ENCODE measurements at regions not wholly inside any gene's neighbourhood (a gene's known extent, or its start where the extent isn't known, plus 50 kb on each side); places are given as distances from the start of the nearest gene placed in this dataset.
A peak's percentile ranks its signal among the peaks of the same experiment; 100 is the strongest.

DNA sequence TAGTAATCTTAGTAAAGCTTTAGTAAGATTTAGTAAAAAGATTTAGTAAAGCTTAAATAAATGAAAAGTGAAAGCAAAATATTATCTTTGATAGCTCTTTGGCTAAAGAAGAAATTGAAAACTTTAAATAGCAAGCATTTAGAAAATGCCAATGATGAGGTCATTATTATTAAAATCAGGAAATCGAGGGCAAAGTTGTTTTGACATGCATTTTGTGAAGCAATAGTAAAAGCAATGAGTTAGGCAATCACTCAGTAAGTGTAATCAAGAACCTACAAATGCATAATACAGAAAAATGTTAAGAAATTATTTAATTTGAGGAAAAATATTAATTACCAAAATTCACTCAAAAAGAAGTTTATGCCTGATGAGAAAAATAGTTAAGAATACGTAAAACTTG is 280.3 kb upstream of the MME start:
- Histone ChIP-seq H3K79me2 (ENCODE audit: insufficient read depth, low read length) (no peaks in the 10 kb centered on the region), H3K4me3 (ENCODE audit: low read length, poor library complexity, severe bottlenecking) (no peak overlapping the region), H3K4me1 (ENCODE audit: insufficient read depth, low read length, poor library complexity, severe bottlenecking) (no peaks in the 10 kb centered on the region), H3K9me3 (ENCODE audit: insufficient read depth, low read depth, low read length) (no peaks in the 10 kb centered on the region), H4K20me1 (ENCODE audit: insufficient read depth, low read length, poor library complexity, severe bottlenecking) (no peaks in the 10 kb centered on the region), H3K4me2 (ENCODE audit: low read depth, low read length, poor library complexity, severe bottlenecking) (peak overlapping the region; percentile 35), H3F3A (ENCODE audit: low read depth) (no peaks in the 10 kb centered on the region), H3K9ac (ENCODE audit: low read depth, low read length, poor library complexity, severe bottlenecking) (no peak overlapping the region), H3K9me2 (replicated peaks; ENCODE audit: low read depth, low read length) (no peaks in the 10 kb centered on the region), H2AFZ (ENCODE audit: low read length) (no peak overlapping the region), H3K36me3 (ENCODE audit: insufficient read depth, low read length) (no peaks in the 10 kb centered on the region), H3K27me3 (ENCODE audit: insufficient read depth, low read length, poor library complexity, severe bottlenecking) (no peaks in the 10 kb centered on the region)
- no peak for TF ChIP-seq EZH2phosphoT487 (IDR thresholded peaks at IDR 0.05; ENCODE audit: borderline replicate concordance)
- TF ChIP-seq CTCF (conservative IDR thresholded peaks at IDR 0.05; ENCODE audit: low read length), result no peak

GRCh38 chr3:154795582-154795981 is 284.5 kb upstream of the MME start:
- no peak overlapping the region for H3K4me3 ChIP-seq (ENCODE audit: low read length, poor library complexity, severe bottlenecking)
- no peaks in the 10 kb centered on the region for H3F3A ChIP-seq (ENCODE audit: low read depth)
- H3K27me3 ChIP-seq (ENCODE audit: insufficient read depth, low read length, poor library complexity, severe bottlenecking), result no peaks in the 10 kb centered on the region
- H3K79me2 ChIP-seq (ENCODE audit: insufficient read depth, low read length), result no peaks in the 10 kb centered on the region
- H2AFZ ChIP-seq (ENCODE audit: low read length), result peak overlapping the region; percentile 30; the same call in 1 of the 2 replicates
- H3K36me3 ChIP-seq (ENCODE audit: insufficient read depth, low read length), result no peaks in the 10 kb centered on the region
- no peak for TF ChIP-seq CTCF (conservative IDR thresholded peaks at IDR 0.05; ENCODE audit: low read length)
- TF ChIP-seq EZH2phosphoT487 (IDR thresholded peaks at IDR 0.05; ENCODE audit: borderline replicate concordance), result no peak
- H3K9me2 ChIP-seq (replicated peaks; ENCODE audit: low read depth, low read length), result no peaks in the 10 kb centered on the region
- H3K4me1 ChIP-seq (ENCODE audit: insufficient read depth, low read length, poor library complexity, severe bottlenecking), result no peaks in the 10 kb centered on the region
- no peaks in the 10 kb centered on the region for H4K20me1 ChIP-seq (ENCODE audit: insufficient read depth, low read length, poor library complexity, severe bottlenecking)
- no peak overlapping the region for H3K4me2 ChIP-seq (ENCODE audit: low read depth, low read length, poor library complexity, severe bottlenecking)
- H3K9ac ChIP-seq (ENCODE audit: low read depth, low read length, poor library complexity, severe bottlenecking), result no peak overlapping the region
- no peaks in the 10 kb centered on the region for H3K9me3 ChIP-seq (ENCODE audit: insufficient read depth, low read depth, low read length)

GRCh38 chr3:154794814-154795445 is 285.2 kb upstream of the MME start:
- no peak overlapping the region for H3K9ac ChIP-seq (ENCODE audit: low read depth, low read length, poor library complexity, severe bottlenecking)
- H3F3A ChIP-seq (ENCODE audit: low read depth), result no peaks in the 10 kb centered on the region
- H3K36me3 ChIP-seq (ENCODE audit: insufficient read depth, low read length), result no peaks in the 10 kb centered on the region
- no peaks in the 10 kb centered on the region for H3K9me2 ChIP-seq (replicated peaks; ENCODE audit: low read depth, low read length)
- H3K4me2 ChIP-seq (ENCODE audit: low read depth, low read length, poor library complexity, severe bottlenecking), result no peak overlapping the region
- H4K20me1 ChIP-seq (ENCODE audit: insufficient read depth, low read length, poor library complexity, severe bottlenecking), result no peaks in the 10 kb centered on the region
- no peaks in the 10 kb centered on the region for H3K9me3 ChIP-seq (ENCODE audit: insufficient read depth, low read depth, low read length)
- no peaks in the 10 kb centered on the region for H3K79me2 ChIP-seq (ENCODE audit: insufficient read depth, low read length)
- H3K27me3 ChIP-seq (ENCODE audit: insufficient read depth, low read length, poor library complexity, severe bottlenecking), result no peaks in the 10 kb centered on the region
- no peaks in the 10 kb centered on the region for H3K4me1 ChIP-seq (ENCODE audit: insufficient read depth, low read length, poor library complexity, severe bottlenecking)
- no peak overlapping the region for H2AFZ ChIP-seq (ENCODE audit: low read length)
- TF ChIP-seq CTCF (conservative IDR thresholded peaks at IDR 0.05; ENCODE audit: low read length) (no peak), EZH2phosphoT487 (IDR thresholded peaks at IDR 0.05; ENCODE audit: borderline replicate concordance) (no peak)
- no peak overlapping the region for H3K4me3 ChIP-seq (ENCODE audit: low read length, poor library complexity, severe bottlenecking)
